ENCODE measurements at regions not wholly inside any gene's neighbourhood (a gene's known extent, or its start where the extent isn't known, plus 50 kb on each side); places are given as distances from the start of the nearest gene placed in this dataset.

GRCh38 chr22:44442186-44442815, 55.7 kb downstream of the RTL6 start:
- DNase-seq (ENCODE audit: extremely low read depth, low read depth): no peak
- TF ChIP-seq, protein P1, sequence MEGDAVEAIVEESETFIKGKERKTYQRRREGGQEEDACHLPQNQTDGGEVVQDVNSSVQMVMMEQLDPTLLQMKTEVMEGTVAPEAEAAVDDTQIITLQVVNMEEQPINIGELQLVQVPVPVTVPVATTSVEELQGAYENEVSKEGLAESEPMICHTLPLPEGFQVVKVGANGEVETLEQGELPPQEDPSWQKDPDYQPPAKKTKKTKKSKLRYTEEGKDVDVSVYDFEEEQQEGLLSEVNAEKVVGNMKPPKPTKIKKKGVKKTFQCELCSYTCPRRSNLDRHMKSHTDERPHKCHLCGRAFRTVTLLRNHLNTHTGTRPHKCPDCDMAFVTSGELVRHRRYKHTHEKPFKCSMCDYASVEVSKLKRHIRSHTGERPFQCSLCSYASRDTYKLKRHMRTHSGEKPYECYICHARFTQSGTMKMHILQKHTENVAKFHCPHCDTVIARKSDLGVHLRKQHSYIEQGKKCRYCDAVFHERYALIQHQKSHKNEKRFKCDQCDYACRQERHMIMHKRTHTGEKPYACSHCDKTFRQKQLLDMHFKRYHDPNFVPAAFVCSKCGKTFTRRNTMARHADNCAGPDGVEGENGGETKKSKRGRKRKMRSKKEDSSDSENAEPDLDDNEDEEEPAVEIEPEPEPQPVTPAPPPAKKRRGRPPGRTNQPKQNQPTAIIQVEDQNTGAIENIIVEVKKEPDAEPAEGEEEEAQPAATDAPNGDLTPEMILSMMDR (IDR thresholded peaks at IDR 0.05; ENCODE audit: low read depth, low read length, missing control alignments): no peak
- H3K4me3 ChIP-seq (replicated peaks; ENCODE audit: low read depth, low read length): no peak overlapping the region

DNA sequence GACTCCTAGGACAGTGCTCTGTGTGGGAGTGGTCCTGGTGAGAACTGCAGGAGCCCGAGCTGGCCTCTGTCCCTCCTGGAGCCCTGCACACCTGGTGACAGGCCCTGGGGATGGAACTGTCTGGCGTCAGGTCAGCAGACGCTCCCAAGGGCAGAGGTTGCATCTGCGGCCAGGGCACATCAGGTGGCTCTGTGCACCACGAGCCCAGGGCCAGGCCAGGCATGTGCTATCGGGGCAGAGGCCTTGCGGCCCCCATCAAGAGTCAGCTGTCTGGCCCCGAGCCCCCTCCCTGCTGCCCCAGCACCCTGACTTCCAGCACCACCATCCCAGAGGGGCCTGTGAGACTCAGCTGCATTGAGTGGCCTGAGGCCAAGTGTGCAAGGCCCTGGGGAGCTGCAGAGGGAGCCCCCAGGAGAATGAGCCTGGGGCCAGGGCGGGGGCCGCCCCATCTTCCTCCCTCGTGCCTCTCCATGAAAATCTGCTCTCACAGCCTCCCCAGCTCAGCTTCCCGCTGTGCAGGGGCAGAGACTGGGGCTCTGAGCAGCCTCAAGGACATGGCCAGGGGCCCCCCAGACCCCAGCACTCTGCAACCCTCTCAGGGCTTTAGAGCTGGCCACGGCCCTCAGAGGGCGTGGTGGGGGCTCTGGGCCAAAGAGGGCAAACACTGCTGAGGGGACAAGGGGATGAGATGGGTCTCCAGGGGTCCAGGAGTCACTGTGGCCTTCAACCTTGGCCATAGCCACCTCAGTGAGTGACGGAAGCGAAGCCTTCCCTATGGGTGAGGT, 56.4 kb downstream of the RTL6 start:
- no peak for DNase-seq (ENCODE audit: extremely low read depth, low read depth)
- H3K4me3 ChIP-seq (replicated peaks; ENCODE audit: low read depth, low read length): no peak overlapping the region
- TF ChIP-seq, protein P1 (IDR thresholded peaks at IDR 0.05; ENCODE audit: low read depth, low read length, missing control alignments): no peak

GRCh38 chr22:44440224-44441160, 57.5 kb downstream of the RTL6 start:
- no peak overlapping the region for H3K4me3 ChIP-seq (replicated peaks; ENCODE audit: low read depth, low read length)
- no peak for DNase-seq (ENCODE audit: extremely low read depth, low read depth)
- TF ChIP-seq, protein P1 (IDR thresholded peaks at IDR 0.05; ENCODE audit: low read depth, low read length, missing control alignments): no peak

- no peak overlapping the region for H3K4me3 ChIP-seq (replicated peaks; ENCODE audit: low read depth, low read length)
- TF ChIP-seq, protein P1 (IDR thresholded peaks at IDR 0.05; ENCODE audit: low read depth, low read length, missing control alignments): no peak
- no peak for DNase-seq (ENCODE audit: extremely low read depth, low read depth)
Measured at GRCh38 chr22:44439356-44440223, 58.4 kb downstream of the RTL6 start.

GRCh38 chr22:44438481-44439131, 59.4 kb downstream of the RTL6 start:
- TF ChIP-seq, protein P1 (IDR thresholded peaks at IDR 0.05; ENCODE audit: low read depth, low read length, missing control alignments): no peak
- H3K4me3 ChIP-seq (replicated peaks; ENCODE audit: low read depth, low read length): no peak overlapping the region
- no peak for DNase-seq (ENCODE audit: extremely low read depth, low read depth)

All from HFF-Myc (cell line).